ENCODE measurements at regions not wholly inside any gene's neighbourhood (a gene's known extent, or its start where the extent isn't known, plus 50 kb on each side); places are given as distances from the start of the nearest gene placed in this dataset.

DNA sequence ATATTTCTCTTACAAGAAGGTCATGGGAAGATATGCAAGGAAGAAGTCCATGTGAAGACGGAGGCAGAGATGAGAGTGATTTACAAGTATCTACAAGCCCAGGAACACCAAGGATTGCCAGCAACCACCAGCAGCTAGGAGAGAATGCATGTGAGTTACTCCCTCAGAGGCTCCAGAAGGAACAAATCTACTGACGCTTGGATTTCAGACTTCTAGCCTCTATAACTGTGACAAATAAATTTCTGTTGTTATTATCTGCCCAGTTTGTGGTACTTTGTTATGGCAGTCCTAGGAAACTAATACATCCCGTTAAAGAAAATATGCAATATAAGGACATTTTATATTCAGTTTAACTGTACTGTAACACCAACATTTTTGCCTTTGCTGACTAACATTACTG lies 283.9 kb downstream of the BCHE start:
- TF ChIP-seq, protein P1, sequence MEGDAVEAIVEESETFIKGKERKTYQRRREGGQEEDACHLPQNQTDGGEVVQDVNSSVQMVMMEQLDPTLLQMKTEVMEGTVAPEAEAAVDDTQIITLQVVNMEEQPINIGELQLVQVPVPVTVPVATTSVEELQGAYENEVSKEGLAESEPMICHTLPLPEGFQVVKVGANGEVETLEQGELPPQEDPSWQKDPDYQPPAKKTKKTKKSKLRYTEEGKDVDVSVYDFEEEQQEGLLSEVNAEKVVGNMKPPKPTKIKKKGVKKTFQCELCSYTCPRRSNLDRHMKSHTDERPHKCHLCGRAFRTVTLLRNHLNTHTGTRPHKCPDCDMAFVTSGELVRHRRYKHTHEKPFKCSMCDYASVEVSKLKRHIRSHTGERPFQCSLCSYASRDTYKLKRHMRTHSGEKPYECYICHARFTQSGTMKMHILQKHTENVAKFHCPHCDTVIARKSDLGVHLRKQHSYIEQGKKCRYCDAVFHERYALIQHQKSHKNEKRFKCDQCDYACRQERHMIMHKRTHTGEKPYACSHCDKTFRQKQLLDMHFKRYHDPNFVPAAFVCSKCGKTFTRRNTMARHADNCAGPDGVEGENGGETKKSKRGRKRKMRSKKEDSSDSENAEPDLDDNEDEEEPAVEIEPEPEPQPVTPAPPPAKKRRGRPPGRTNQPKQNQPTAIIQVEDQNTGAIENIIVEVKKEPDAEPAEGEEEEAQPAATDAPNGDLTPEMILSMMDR (IDR thresholded peaks at IDR 0.05): no peak
- no peak for TF ChIP-seq POLR2A (IDR thresholded peaks at IDR 0.05)

All from right lobe of liver (tissue), 4 donors.